Endothelial cell of umbilical vein (primary cell): ENCODE measurements at regions not wholly inside any gene's neighbourhood (a gene's known extent, or its start where the extent isn't known, plus 50 kb on each side); places are given as distances from the start of the nearest gene placed in this dataset.

Source experiments
- BruUV-seq: library from RNA; stranded (reverse); fragments of 400-500 nt; replicated peaks from 2 replicates; lab custom pipeline; 2021; lab: Mats Ljungman, UMichigan
- CTCF ChIA-PET: fragments of 300-600, 350-600 bp; sonication (Branson Sonifier 250); formaldehyde crosslinking; loops from one replicate; lab custom pipeline; 2021; ENCODE audit warnings: antibody characterized with exemption, inconsistent platforms; lab: Charles Lee
- POLR2A ChIA-PET: fragments of 300-600, 350-600 bp; sonication (Branson Sonifier 250); formaldehyde crosslinking; loops from one replicate; lab custom pipeline; 2021; ENCODE audit warnings: antibody characterized with exemption, inconsistent platforms; lab: Charles Lee
- DNase-seq: peaks from one replicate; pipeline ENCODE4 v3.0.0-alpha.2; 2011; ENCODE audit warnings: low read depth, low spot score
- FAIRE-seq: peaks from 2 replicates; lab custom pipeline; 2011; peaks lifted over from hg19 to GRCh38; lab: Jason Lieb, UNC
- H2AFZ ChIP-seq: 2 replicates; pipeline ENCODE4 v1.6.0; 2012; ENCODE audit warnings: low read depth, low read length, control low read depth, inconsistent platforms
- H3K27ac ChIP-seq: 2 replicates; pipeline ENCODE4 v1.5.1; 2011; ENCODE audit warnings: low read depth, mild to moderate bottlenecking, control low read depth, low read length, moderate library complexity; ENCODE audit not compliant: insufficient read depth
- H3K27me3 ChIP-seq, 2 experiments: 2 replicates each; pipeline versions ENCODE4 v1.6.0 to v1.6.1; 2011; ENCODE audit warnings: low read length in 2 of 2, mixed read lengths in 1 of 2; ENCODE audit not compliant: control insufficient read depth in 2 of 2, insufficient read depth in 2 of 2
- H3K36me3 ChIP-seq, 2 experiments: 2 replicates in 1 of 2; 3 replicates in 1 of 2; pipeline ENCODE4 v1.5.1; 2011; ENCODE audit warnings: low read length in 2 of 2, mild to moderate bottlenecking in 1 of 2, moderate library complexity in 1 of 2; ENCODE audit not compliant: control insufficient read depth in 2 of 2, insufficient read depth in 2 of 2; ENCODE audit errors: extremely low read depth in 1 of 2
- H3K4me1 ChIP-seq: 3 replicates; pipeline ENCODE4 v1.5.1; 2011; ENCODE audit warnings: mild to moderate bottlenecking, low read length; ENCODE audit not compliant: control insufficient read depth, insufficient read depth; ENCODE audit errors: extremely low read depth
- H3K4me2 ChIP-seq: 2 replicates; pipeline ENCODE4 v1.6.1; 2011; ENCODE audit warnings: low read length, control low read depth, mixed read lengths; ENCODE audit not compliant: insufficient read depth
- H3K4me3 ChIP-seq, 3 experiments: fragments of 200-600 bp in 1 of 3; sonication (generic), shearing (Covaris generic) in 1 of 3; replicated peaks in 1 of 3; 2 replicates each; pipeline ENCODE4 v1.5.1; 2011 to 2016; ENCODE audit warnings: control low read depth in 3 of 3, low read length in 3 of 3, mild to moderate bottlenecking in 2 of 3, inconsistent platforms in 1 of 3, low read depth in 1 of 3, moderate library complexity in 1 of 3; ENCODE audit not compliant: insufficient read depth in 1 of 3
- H3K79me2 ChIP-seq: 2 replicates; pipeline ENCODE4 v1.6.0; 2012; ENCODE audit warnings: low read length, inconsistent platforms; ENCODE audit not compliant: control insufficient read depth, insufficient read depth
- H3K9ac ChIP-seq: replicated peaks from 2 replicates; pipeline ENCODE3; 2011; ENCODE audit warnings: low read length, control low read depth; ENCODE audit not compliant: insufficient read depth; ENCODE audit errors: extremely low read depth
- H3K9me1 ChIP-seq: replicated peaks from 3 replicates; pipeline ENCODE4 v1.6.0; 2011; ENCODE audit warnings: mild to moderate bottlenecking, low read length; ENCODE audit not compliant: control insufficient read depth, insufficient read depth; ENCODE audit errors: extremely low read depth
- H3K9me3 ChIP-seq: replicated peaks from 2 replicates; pipeline ENCODE4 v1.5.1; 2012; ENCODE audit warnings: low read length, inconsistent platforms; ENCODE audit not compliant: control insufficient read depth, insufficient read depth
- H4K20me1 ChIP-seq: replicated peaks from 2 replicates; pipeline ENCODE3; 2011; ENCODE audit warnings: mild to moderate bottlenecking, low read length; ENCODE audit not compliant: control insufficient read depth, insufficient read depth; ENCODE audit errors: extremely low read depth
- CTCF ChIP-seq, 2 donors: IDR thresholded peaks; 1 replicate in 1 of 2; 2 replicates in 1 of 2; pipeline ENCODE4 v1.5.1; 2011; ENCODE audit warnings: low read length in 2 of 2, mild to moderate bottlenecking in 2 of 2, moderate library complexity in 2 of 2, control low read depth in 1 of 2, inconsistent platforms in 1 of 2, low read depth in 1 of 2; ENCODE audit not compliant: insufficient read depth in 1 of 2; ENCODE audit errors: extremely low read depth in 1 of 2
- EZH2 ChIP-seq: IDR thresholded peaks from 2 replicates; pipeline ENCODE4 v1.6.1; 2012; ENCODE audit warnings: borderline replicate concordance, low read depth, mild to moderate bottlenecking, moderate library complexity, low read length, inconsistent platforms; ENCODE audit not compliant: severe bottlenecking
- FOS ChIP-seq: IDR thresholded peaks from 2 replicates; pipeline ENCODE4 v1.6.1; 2011; ENCODE audit warnings: mild to moderate bottlenecking, low read length, moderate library complexity, borderline replicate concordance; ENCODE audit not compliant: insufficient read depth
- GATA2 ChIP-seq: IDR thresholded peaks from 2 replicates; pipeline ENCODE4 v1.7.0; 2011; ENCODE audit warnings: low read depth, mild to moderate bottlenecking, moderate library complexity, mixed read lengths, low read length; ENCODE audit not compliant: insufficient read length, insufficient read depth
- JUN ChIP-seq: IDR thresholded peaks from 2 replicates; pipeline ENCODE4 v1.6.1; 2011; ENCODE audit warnings: borderline replicate concordance, low read depth; ENCODE audit not compliant: insufficient read length, insufficient read depth
- MAX ChIP-seq: IDR thresholded peaks from 2 replicates; pipeline ENCODE4 v1.6.1; 2011; ENCODE audit not compliant: insufficient read depth, insufficient read length
- MYC ChIP-seq: IDR thresholded peaks from one replicate; pipeline ENCODE4 v1.6.1; 2011; ENCODE audit warnings: mild to moderate bottlenecking, low read depth, low read length
- POLR2A ChIP-seq: IDR thresholded peaks from 2 replicates; pipeline ENCODE4 v1.6.1; 2012; ENCODE audit warnings: low read depth, mild to moderate bottlenecking, control low read depth, low read length
- POLR2AphosphoS5 ChIP-seq: IDR thresholded peaks from 2 replicates; pipeline ENCODE4 v1.6.1; 2012; ENCODE audit warnings: low read depth, mild to moderate bottlenecking, control low read depth, low read length, moderate library complexity; ENCODE audit not compliant: insufficient read depth
- dilution Hi-C: fragments of 300-500 bp; cut with MboI; formaldehyde crosslinking; loops from one replicate; pipeline ENCODE4 v1.15.0; 2019; ENCODE audit warnings: low sequenced_read_pairs; ENCODE audit not compliant: extremely low pct_ligation_motif_present
- intact Hi-C: fragments of 100-400 bp; cut with micrococcal nuclease; formaldehyde crosslinking; loops from one replicate; pipeline ENCODE4 v1.10.0; 2022

GRCh38 chr7:31228957-31229356 is 111.6 kb downstream of the NEUROD6 start:
- BruUV-seq: no TSS peak
- TF ChIP-seq POLR2AphosphoS5 (no peak), MAX (no peak)
- Histone ChIP-seq H3K4me3 (no peak overlapping the region), H3K9me1 (no peaks in the 10 kb centered on the region), H4K20me1 (no peaks in the 10 kb centered on the region), H3K4me2 (no peak overlapping the region), H3K36me3 (no peaks in the 10 kb centered on the region), H3K27ac (no peak overlapping the region), H3K27me3 (no peaks in the 10 kb centered on the region), H3K79me2 (no peaks in the 10 kb centered on the region), H3K9me3 (no peaks in the 10 kb centered on the region), H2AFZ (no peak overlapping the region), H3K9ac (no peak overlapping the region), H3K4me1 (no peaks in the 10 kb centered on the region)
- FAIRE-seq (no peak), DNase-seq (no peak)
- dilution Hi-C loops: no loop called here
- intact Hi-C loops: no loop called here
- ChIA-PET CTCF (no interaction called here), POLR2A (no interaction called here)

- TF ChIP-seq GATA2: no peak
- no peak for TF ChIP-seq JUN
- no peak for TF ChIP-seq CTCF (IDR thresholded peaks at IDR 0.05; ENCODE audit: extremely low read depth in 1 of 2, insufficient read depth in 1 of 2, low read depth in 1 of 2, low read length in 2 of 2)
- TF ChIP-seq POLR2A: no peak
- no peak for TF ChIP-seq MYC
- no peak for TF ChIP-seq POLR2AphosphoS5
- no peak for TF ChIP-seq EZH2
- TF ChIP-seq FOS: no peak
- TF ChIP-seq MAX: no peak
- Histone ChIP-seq H3K79me2 (no peaks in the 10 kb centered on the region), H3K36me3 (no peaks in the 10 kb centered on the region), H3K4me3 (no peak overlapping the region), H3K4me1 (no peaks in the 10 kb centered on the region), H3K27me3 (no peaks in the 10 kb centered on the region), H2AFZ (no peak overlapping the region), H3K9ac (no peak overlapping the region), H3K9me1 (no peaks in the 10 kb centered on the region), H3K27ac (no peak overlapping the region), H4K20me1 (no peaks in the 10 kb centered on the region), H3K4me2 (no peak overlapping the region), H3K9me3 (no peaks in the 10 kb centered on the region)
- intact Hi-C loops (no loop called here), dilution Hi-C loops (no loop called here)
- no TSS peak for BruUV-seq
- FAIRE-seq: no peak
- DNase-seq: no peak
- CTCF ChIA-PET: no interaction called here
- POLR2A ChIA-PET: no interaction called here
These were observed 125.8 kb downstream of the NEUROD6 start for GRCh38 chr7:31214751-31215150.
